OCI-LY7 (cell line): ENCODE measurements at regions not wholly inside any gene's neighbourhood (a gene's known extent, or its start where the extent isn't known, plus 50 kb on each side); places are given as distances from the start of the nearest gene placed in this dataset.

ENCODE experiments used
- BruUV-seq: library from RNA; stranded (reverse); fragments of 400-500 nt; replicated peaks from 2 replicates; lab custom pipeline; 2021; lab: Mats Ljungman, UMichigan
- CTCF ChIA-PET: fragments of 300-600 bp; sonication (Branson Sonifier 250); formaldehyde crosslinking; loops from one replicate; lab custom pipeline; 2022; ENCODE audit warnings: antibody characterized with exemption; ENCODE audit not compliant: unreplicated experiment; lab: Charles Lee
- POLR2A ChIA-PET: fragments of 300-600 bp; sonication (Branson Sonifier 250); formaldehyde crosslinking; loops from one replicate; lab custom pipeline; 2022; ENCODE audit warnings: antibody characterized with exemption; lab: Charles Lee
- DNase-seq: peaks from one replicate; pipeline ENCODE4 v3.0.0-alpha.2; 2015; ENCODE audit warnings: low spot score
- H2AFZ ChIP-seq: fragments of 200-600 bp; sonication (generic), shearing (Covaris generic); 2 replicates; pipeline ENCODE4 v1.6.1; 2014; ENCODE audit warnings: mild to moderate bottlenecking, antibody characterized with exemption, low read length, moderate library complexity
- H3K27ac ChIP-seq: fragments of 200-600 bp; sonication (generic); 2 replicates; pipeline ENCODE4 v1.5.1; 2014; ENCODE audit warnings: mixed run types, low read depth, mild to moderate bottlenecking, moderate library complexity, low read length, inconsistent platforms; ENCODE audit not compliant: poor library complexity, severe bottlenecking
- H3K36me3 ChIP-seq: fragments of 200-600 bp; sonication (generic); 2 replicates; pipeline ENCODE4 v1.6.1; 2014; ENCODE audit warnings: mild to moderate bottlenecking, antibody characterized with exemption, low read length, moderate library complexity, mixed read lengths; ENCODE audit not compliant: insufficient read depth
- H3K4me1 ChIP-seq: fragments of 200-600 bp; sonication (generic); 2 replicates; pipeline ENCODE4 v1.5.1; 2014; ENCODE audit warnings: mild to moderate bottlenecking, low read length; ENCODE audit not compliant: insufficient read depth, poor library complexity, severe bottlenecking
- H3K4me2 ChIP-seq: fragments of 200-600 bp; sonication (generic); 2 replicates; pipeline ENCODE4 v1.6.1; 2014; ENCODE audit warnings: mild to moderate bottlenecking, low read length
- H3K4me3 ChIP-seq: fragments of 200-600 bp; sonication (generic); 2 replicates; pipeline ENCODE4 v1.5.1; 2014; ENCODE audit warnings: mild to moderate bottlenecking, low read depth, low read length; ENCODE audit not compliant: poor library complexity, severe bottlenecking
- H3K79me2 ChIP-seq: fragments of 200-600 bp; sonication (generic); 2 replicates; pipeline ENCODE4 v1.6.1; 2016; ENCODE audit warnings: low read depth, mild to moderate bottlenecking, low read length, moderate library complexity, mixed read lengths; ENCODE audit not compliant: insufficient read depth
- H3K9me2 ChIP-seq: fragments of 200-600 bp; sonication (generic); 2 replicates; pipeline ENCODE4 v1.6.1; 2016; ENCODE audit warnings: mild to moderate bottlenecking, low read length, mixed read lengths; ENCODE audit not compliant: insufficient read depth
- H3K9me3 ChIP-seq: fragments of 200-600 bp; sonication (generic); 2 replicates; pipeline ENCODE4 v1.6.1; 2014; ENCODE audit warnings: mild to moderate bottlenecking, mixed run types, low read length, mixed read lengths
- H4K20me1 ChIP-seq: fragments of 200-600 bp; sonication (generic); 2 replicates; pipeline ENCODE4 v1.6.1; 2014; ENCODE audit warnings: mild to moderate bottlenecking, antibody characterized with exemption, low read length, moderate library complexity, mixed read lengths; ENCODE audit not compliant: insufficient read depth
- EZH2phosphoT487 ChIP-seq: fragments of 200-600 bp; sonication (generic); IDR thresholded peaks from 2 replicates; pipeline ENCODE4 v1.6.1; 2018; ENCODE audit warnings: low read depth, borderline replicate concordance, mild to moderate bottlenecking, mixed run types, antibody characterized with exemption, low read length, moderate library complexity, mixed read lengths
- intact Hi-C: fragments of 100-400 bp; cut with micrococcal nuclease; formaldehyde crosslinking; loops from one replicate; pipeline ENCODE4 v1.10.0; 2022; ENCODE audit not compliant: unreplicated experiment
- TF ChIP-seq, protein P1 (sequence below): fragments of 200-600 bp; sonication (generic); conservative IDR thresholded peaks from 2 replicates; pipeline ENCODE4 v1.5.1; 2014; ENCODE audit warnings: mild to moderate bottlenecking, antibody characterized with exemption, low read length, moderate library complexity, mixed read lengths

DNA sequence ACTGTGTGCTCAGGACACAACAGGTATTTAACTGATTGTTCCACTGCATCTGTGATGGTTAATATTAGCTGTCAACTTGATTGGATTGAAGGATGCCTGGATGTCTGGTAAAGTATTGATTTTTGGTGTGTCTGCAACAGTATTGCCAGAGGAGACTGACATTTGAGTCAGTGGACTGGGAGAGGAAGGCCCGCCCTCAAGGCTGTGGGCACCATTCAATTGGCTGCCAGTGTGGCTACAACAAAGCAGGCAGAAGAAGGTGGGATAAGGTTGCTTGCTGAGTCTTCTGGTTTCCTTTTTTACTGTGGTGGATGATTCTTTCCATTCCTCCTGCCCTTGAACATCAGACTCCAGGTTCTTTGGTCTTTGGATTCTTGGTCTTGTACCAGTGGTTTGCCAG, 137.1 kb upstream of the FAM13C start:
- no peaks in the 10 kb centered on the region for H3K4me1 ChIP-seq
- CTCF ChIA-PET, result no interaction called here
- intact Hi-C loops, result no loop called here
- no peaks in the 10 kb centered on the region for H3K9me2 ChIP-seq
- no peak for TF ChIP-seq EZH2phosphoT487
- TF ChIP-seq, protein P1, sequence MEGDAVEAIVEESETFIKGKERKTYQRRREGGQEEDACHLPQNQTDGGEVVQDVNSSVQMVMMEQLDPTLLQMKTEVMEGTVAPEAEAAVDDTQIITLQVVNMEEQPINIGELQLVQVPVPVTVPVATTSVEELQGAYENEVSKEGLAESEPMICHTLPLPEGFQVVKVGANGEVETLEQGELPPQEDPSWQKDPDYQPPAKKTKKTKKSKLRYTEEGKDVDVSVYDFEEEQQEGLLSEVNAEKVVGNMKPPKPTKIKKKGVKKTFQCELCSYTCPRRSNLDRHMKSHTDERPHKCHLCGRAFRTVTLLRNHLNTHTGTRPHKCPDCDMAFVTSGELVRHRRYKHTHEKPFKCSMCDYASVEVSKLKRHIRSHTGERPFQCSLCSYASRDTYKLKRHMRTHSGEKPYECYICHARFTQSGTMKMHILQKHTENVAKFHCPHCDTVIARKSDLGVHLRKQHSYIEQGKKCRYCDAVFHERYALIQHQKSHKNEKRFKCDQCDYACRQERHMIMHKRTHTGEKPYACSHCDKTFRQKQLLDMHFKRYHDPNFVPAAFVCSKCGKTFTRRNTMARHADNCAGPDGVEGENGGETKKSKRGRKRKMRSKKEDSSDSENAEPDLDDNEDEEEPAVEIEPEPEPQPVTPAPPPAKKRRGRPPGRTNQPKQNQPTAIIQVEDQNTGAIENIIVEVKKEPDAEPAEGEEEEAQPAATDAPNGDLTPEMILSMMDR, result no peak
- no peaks in the 10 kb centered on the region for H3K79me2 ChIP-seq
- 0 out of 2 replicates have a peak, but pooled peaks cover 7% of the 10 kb centered on the region for H3K9me3 ChIP-seq
- no peak overlapping the region for H3K27ac ChIP-seq
- H3K4me3 ChIP-seq, result no peak overlapping the region
- no peaks in the 10 kb centered on the region for H3K36me3 ChIP-seq
- no peak overlapping the region for H2AFZ ChIP-seq
- POLR2A ChIA-PET, result no interaction called here
- no TSS peak for BruUV-seq
- no peak for DNase-seq
- H3K4me2 ChIP-seq, result no peak overlapping the region
- H4K20me1 ChIP-seq, result no peaks in the 10 kb centered on the region

DNA sequence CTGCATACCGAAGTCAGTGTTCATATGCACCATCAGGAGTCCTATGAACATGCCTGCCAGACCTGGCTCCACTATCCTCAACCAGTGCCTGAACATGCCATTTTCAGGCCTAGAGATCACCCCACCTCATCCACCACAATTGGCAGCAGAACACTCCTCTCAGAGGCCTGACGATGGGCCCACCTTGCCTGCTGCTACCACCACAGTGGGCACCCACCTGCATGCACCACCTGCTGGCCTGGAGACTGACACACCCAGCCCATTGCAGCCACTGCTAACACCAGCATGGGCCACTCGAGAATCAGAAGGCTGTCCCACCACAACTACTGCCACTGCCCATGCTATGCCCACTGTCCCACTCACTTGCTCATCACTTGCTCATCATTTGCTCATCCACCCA, 130.7 kb upstream of the FAM13C start:
- Histone ChIP-seq H2AFZ (no peak overlapping the region), H3K4me3 (no peak overlapping the region), H4K20me1 (no peaks in the 10 kb centered on the region), H3K36me3 (no peaks in the 10 kb centered on the region), H3K9me3 (0 out of 2 replicates have a peak, but pooled peaks cover 7% of the 10 kb centered on the region), H3K4me1 (no peaks in the 10 kb centered on the region), H3K9me2 (no peaks in the 10 kb centered on the region), H3K27ac (no peak overlapping the region), H3K4me2 (no peak overlapping the region), H3K79me2 (no peaks in the 10 kb centered on the region)
- BruUV-seq, result no TSS peak
- TF ChIP-seq, protein P1, result no peak
- no peak for TF ChIP-seq EZH2phosphoT487
- no peak for DNase-seq
- ChIA-PET POLR2A (interaction anchor here (0.6 kb wide), 1 partner anchor 235 kb away, joined by 3 read pairs; no protein-coding TSS in a partner anchor), CTCF (no interaction called here)
- intact Hi-C loops, result no loop called here

DNA sequence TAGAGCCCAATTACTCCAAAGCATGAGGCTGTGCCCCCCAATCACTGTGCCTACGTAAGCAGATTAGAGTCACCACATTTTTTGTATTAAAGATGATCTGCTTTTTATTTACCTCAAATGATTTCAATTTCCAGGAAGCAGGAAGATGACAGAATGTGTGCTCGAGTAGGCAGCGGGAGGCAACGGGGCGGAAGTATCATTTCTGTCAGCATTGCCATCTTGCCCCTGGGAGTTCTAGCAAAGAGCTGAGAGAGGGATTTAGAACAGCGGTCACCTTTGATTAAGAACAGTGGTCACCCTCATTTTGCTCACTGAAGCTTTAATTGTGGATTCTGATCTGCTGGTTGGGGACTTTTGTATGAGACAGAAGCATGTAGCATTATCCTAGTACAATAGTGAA, 117.1 kb upstream of the FAM13C start:
- Histone ChIP-seq H3K4me3 (no peak overlapping the region), H4K20me1 (no peaks in the 10 kb centered on the region), H3K4me1 (no peaks in the 10 kb centered on the region), H3K4me2 (no peak overlapping the region), H2AFZ (no peak overlapping the region), H3K9me2 (no peaks in the 10 kb centered on the region), H3K27ac (no peak overlapping the region), H3K9me3 (no peaks in the 10 kb centered on the region), H3K36me3 (no peaks in the 10 kb centered on the region), H3K79me2 (no peaks in the 10 kb centered on the region)
- intact Hi-C loops, result no loop called here
- TF ChIP-seq EZH2phosphoT487, result no peak
- TF ChIP-seq, protein P1, result no peak
- POLR2A ChIA-PET, result no interaction called here
- CTCF ChIA-PET, result no interaction called here
- BruUV-seq, result no TSS peak
- no peak for DNase-seq
